GM19452 (cell line): ENCODE measurements at regions not wholly inside any gene's neighbourhood (a gene's known extent, or its start where the extent isn't known, plus 50 kb on each side); places are given as distances from the start of the nearest gene placed in this dataset.

Experiments used
- ATAC-seq: cut with Tn5 transposase; IDR thresholded peaks from one replicate; pipeline ENCODE4 v1.9.1; 2021; ENCODE audit not compliant: unreplicated experiment

DNA sequence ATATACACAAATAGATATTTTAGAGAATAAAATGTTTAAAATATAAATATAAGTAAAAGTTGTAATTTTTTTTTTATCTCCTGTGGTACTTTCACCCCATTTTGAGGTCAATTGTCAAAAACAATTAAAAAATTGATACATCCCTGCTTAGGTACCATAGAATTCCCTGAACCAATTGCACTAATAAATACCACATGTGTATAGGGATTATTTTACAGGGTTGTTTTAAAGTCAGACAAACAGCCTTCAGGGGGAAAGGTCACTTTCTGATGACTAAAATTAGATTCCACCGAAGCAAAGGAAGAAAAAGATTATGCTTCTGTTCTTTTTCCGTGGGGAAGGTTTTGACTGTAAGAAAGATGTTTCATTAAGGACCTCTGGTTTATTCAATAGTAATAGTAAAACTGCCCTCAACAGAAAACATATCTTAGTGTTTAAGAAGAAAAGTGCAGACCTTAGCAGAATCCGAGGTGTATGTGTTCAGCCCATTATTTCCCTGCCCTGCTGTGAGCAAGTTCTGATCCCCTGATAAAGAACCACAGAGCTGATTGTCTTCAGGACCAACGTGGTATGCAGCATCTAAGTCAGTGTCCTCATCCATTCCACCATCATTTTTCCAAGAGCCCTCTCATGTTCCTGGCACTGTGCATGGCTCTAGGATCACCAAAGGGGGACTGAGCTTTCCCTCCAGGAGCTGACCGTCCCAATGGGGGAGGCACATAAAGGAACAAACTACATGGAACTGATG, 132.9 kb upstream of the IL12A start:
- ATAC-seq, result no peak

DNA sequence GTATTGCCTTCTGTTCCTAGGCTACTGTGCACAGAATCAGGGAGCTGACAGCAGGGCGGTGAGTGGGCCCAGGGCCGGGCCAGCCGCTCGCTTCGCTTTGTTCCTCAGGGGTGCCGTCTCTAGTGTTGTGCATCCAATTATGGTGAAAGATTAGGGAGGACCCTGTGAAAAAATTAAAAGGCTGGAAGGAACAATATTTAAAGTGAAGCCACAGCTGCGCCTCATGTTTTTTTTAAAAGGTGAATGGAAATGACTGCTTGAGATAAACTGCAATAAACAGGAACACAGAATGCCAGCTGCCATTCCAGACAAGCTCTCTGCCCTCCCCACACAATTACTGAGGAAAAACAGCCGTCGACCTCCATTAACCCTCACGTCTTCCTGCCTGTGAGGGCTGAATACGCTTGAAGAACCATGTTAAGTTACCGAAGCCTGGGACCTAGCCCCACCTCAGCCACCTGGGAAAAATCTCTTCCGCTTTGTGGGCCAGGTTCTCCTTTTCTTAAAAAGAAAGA, 132.0 kb upstream of the IL12A start:
- ATAC-seq, result no peak

DNA sequence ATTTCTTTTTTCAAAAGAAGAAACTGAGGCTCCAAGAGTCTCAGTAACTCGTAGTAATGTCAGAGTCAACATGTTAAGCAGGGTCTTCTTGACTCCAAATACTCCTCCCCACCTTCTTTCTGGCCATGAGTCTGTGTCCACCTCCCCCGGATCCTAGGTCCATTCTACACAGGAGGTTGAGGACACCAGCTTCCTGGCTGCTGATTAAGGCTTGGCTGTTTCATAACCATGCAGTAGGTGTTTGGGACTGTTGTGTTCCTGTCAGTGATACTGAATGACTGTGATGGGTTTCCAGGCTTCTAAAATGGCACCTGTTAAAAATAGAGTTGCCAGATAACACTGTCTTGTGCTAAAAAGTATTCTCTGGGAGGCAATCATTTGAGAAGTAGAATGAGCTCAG, 130.8 kb upstream of the IL12A start:
- no peak for ATAC-seq

DNA sequence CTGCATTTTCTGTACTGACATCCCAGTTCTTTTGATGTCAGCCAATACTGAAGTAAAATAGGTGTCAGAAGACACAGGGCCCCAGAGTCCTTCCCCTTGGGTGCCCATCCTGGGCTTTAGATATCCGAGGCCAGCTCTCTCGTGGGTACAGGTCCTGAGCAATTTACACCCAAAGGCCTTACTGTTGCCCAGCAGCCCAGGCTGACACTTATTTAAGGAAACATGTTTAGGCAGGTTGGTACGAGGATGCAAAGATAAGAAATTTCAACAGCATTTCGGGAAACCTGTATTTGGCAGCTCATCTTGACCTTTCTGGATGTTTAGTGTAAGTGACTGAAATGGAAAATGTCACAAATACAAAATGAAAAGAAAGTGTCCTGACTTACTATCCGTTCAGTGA, 130.0 kb upstream of the IL12A start:
- ATAC-seq, result no peak

DNA sequence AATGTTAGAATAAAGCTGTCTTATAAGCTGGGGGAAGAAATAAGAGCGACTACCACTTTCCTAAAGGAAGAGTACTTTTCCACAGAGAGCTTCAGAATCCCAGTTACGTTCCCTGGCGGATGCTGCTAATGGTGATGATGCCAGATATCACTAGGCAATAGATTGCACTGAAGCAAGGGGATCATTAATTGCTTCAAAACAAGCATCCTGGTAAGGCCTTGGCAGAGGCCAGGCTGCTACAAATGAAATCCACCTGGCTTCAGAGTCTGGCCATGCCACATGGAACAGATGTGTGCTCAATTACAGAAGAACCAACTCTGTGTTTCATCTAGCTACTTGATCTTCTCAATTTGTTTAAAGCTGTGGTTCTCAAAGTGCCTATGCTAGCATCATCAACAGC, 129.2 kb upstream of the IL12A start:
- ATAC-seq, result no peak

DNA sequence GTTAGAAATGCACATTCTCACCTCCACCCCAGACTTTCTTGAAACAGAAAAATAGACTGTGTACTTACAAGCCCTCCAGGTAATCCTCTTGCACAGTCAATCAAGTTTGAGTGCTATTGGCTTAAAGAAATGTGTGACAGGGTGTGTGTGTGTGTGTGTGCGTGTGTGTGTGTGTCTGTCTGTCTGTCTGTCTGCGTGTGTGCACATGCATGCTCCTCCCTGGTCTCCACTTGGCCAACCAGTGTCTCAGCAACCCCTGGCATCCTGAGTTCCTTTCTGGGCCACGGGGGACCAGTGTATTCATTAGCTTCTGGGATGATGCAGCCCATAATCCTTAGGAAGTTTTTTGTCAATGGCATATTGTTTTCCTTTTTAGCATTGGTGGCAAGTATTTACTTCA, 128.8 kb upstream of the IL12A start:
- ATAC-seq, result no peak

DNA sequence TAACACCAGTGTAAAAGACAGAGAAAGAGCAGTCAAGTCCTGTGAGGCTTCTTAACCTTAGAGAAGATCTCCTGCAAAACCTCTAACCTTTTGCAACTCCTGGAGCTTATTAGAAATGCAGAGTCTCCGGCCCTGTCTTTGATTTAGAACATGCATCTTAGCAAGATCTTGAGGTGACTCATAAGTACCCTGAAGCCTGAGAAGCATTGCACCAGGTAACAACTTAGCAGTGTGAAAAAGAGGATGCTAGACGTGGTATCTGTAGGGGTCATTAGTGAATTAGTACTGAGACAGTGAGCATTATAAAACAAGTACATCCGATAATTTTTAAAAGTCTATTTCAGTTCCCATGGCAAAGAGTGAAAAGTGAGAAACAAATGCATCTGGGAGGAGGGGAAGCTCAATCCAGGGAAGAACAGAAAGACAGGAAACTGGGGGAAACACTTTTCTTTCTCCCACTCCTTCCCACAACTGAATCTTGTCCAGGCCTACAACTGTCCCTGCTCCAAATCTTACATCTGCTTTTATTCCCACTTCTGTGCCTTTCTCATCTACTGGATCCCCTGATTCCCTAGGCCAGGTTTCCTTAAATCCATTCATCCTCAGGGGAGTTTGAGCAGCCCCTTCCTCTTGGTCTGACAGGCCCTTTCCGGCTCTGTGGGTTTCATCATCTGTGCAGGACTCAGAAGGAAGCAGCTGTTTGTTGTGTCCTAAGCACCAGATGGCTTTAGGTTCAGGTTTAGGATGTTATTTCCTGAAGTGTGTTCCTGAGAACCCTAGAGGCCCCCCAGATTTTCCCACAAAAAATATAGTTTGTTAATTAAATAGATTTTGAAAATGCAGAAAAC, 128.1 kb upstream of the IL12A start:
- ATAC-seq, result no peak

DNA sequence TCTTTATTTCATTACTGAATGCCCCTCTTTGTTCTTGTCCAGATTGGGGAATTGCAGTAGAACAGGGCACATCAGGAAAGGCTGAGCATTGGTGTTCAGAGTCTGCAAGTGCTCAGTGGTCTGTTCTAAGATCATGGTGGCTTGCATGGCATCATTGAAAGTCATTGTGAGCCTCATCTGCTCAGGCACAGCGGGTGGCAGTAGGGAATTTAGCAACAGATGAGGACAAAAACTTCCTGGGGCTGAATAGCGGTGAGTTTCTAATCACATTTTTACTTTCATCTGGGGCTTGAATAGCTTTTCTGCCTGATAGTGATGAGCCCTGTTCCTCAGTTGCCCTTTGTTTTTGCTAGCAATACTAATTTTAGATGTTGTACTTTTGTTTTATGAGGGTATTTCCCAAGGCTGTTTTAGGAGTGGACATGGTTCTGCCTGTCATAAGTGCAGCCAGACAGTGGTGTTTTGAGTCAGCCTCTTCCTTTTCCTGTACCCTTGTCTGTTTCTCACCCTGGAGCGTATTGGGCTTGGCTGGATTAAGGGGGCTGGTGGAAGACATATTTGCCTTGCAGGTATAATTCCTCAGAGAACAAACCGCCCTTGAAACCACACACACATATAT, 127.2 kb upstream of the IL12A start:
- ATAC-seq, result peak; percentile 66

DNA sequence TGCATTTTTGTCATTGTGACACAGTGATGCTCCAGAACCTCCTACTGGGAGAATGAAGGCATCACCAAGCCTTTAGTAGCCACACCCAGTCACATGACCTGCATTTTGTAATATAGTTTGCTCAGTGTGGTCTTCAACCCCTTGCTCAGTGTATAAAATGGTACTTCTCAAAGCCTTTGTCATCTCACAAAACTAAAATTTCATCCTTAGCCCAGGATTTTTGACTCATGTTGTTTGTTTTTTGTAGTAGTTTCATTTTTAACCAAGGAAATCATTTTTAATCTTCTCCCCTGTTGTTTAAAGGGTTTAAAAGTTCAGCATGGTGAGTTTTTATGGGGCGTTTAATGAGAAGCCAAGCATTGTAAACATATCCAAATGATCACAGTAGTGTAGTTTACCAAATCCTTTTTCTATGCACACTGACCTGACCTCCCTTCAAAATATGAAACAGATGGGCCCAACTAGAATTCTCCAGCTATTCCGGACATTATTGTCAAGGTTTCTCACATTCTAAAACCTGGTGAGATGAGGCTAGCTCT, 123.5 kb upstream of the IL12A start:
- ATAC-seq, result no peak

DNA sequence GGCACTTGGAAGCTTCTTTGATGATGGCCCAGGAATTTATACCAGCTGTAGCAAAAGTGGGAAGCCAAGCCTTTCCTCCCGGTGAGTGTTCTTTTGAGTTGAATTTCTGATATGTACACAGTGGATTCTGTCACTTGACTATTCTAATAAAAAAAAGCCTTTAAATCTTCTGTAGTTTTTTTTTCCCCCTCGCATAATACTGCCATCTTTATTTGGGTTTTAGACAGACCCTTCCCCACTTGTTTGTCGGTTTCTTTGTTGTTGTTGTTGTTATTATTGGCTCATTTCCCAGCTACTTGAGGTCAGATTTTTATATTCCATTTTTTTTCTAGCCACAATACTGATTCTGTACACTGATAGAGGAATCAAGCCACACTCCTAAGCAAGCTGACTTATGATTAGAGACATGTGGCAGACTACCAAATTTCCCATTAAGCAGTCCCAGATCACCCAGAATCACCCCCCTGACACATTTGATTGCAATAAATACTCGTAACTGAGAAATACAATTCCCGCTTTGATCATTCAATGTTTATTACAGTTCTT, 122.4 kb upstream of the IL12A start:
- ATAC-seq, result no peak

DNA sequence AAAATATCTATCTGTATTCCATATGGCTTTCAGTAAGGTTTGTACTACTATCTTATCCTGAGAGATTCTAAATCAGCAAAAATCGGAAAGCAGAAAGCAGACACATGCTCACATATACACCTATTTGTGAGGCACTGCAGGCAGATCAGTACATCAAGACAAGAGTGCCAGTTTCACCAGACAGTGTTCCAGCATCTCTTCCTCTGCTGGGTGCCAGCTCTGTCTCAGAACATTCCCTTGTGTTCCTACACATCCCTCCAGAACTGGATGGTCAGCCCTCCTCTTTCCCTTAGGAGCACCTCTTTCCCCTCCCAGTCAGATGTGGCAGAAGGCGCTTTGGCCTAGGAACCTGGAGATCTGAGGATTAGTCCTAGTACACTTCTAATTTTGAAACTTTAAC, 121.3 kb upstream of the IL12A start:
- no peak for ATAC-seq

DNA sequence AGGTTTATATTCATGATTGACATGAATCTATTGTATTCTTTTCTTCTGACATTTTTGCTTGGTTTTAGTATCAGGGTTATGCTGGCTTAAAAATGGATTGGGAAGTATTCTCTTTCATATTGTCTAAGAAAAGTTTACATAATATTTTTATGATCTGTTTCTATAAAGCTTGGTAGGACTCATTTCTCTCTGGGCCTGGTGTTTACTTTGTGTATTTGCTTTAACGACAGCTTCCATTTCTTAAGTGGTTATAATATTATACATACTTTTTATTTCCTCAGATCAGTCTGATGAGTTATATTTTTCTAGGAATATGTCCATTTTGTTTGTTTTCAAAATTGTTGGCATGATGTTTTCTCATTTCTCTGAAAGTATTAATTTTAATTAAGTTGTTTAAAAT, 117.9 kb upstream of the IL12A start:
- ATAC-seq, result no peak

DNA sequence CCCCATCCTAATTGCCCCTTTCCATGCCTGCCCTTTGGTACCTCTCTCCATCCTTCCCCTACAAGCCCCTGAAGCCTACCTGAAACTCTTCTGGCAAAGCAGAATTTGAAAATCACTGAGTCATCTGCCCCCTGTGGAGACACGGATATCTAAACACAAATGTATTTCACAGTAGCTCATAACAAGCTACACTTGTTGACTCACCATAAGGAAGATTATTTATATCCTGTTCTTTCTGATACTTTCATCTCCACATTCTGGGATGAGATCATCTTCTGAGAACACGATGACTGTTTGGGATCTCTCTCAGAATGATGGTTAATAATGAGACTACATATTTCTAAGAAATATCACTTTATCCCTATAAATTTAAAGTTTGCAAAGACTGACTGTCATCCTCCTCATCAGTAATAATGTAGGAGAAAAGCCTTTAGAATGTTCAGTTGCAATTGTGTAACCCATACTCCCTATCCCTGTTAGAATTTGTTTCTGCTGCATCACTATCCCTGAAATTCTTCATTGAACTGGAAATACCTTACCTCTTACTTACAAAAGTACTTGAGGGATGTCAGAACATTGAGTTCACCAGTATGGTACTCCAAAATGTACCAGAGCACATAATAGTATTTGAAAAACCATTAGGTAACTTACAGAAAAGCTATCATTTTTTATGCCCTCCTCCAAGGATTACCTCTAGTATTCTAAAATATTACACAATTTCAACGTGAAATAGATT, 116.1 kb upstream of the IL12A start:
- no peak for ATAC-seq

DNA sequence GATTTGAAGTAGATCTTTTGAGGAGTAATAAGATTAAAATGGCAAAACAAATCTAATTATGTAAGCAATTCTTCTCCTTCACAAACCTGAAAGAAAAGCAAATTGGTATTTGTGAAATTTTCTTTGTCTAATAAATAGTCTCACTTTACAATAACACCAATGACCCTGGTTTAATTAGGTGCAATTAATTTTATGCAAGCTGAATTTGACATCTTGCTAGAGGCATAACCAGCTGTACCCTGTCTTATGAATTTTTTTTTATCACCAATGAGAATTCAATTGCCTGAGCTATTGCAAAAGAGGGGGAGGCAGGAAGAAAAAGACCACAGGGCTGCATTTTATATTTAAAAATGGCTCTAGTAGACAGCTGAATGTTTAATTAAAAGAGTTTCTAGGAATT, 113.5 kb upstream of the IL12A start:
- ATAC-seq, result no peak

DNA sequence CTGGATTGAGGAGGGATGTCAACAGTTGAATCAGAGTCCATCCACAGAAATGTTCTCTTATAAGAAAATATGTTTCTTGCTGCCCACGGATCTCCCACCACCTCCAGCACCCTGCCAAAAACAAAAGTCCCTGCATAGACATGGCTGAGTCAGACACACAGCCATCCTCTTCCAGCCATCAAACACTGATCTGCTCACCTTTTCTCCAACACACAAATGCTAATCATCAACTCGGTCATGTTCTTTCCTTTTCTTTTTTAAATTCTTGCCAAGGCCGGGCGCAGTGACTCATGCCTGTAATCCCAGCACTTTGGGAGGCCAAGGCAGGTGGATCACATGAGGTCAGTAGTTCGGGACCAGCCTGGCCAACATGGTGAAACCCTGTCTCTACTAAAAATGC, 110.7 kb upstream of the IL12A start:
- ATAC-seq, result no peak

DNA sequence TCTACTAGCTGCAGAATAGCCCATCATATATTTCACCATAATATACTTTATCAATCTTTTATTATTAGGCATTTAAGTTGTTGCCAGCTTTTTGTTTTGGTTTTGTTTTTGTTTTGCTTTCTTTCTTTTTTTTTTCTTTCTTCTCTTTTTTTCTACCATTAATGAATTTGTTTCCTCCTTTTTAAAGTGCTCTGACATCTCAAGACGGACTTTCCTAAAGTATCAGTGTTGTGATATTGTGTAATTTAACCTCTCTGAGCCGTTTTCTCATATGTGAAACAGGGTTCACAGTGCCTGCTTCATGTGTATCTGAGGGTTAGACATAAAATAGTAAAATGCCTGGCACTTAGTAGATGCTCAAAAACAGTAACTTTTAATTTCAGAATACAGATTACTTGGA, 109.5 kb upstream of the IL12A start:
- no peak for ATAC-seq

DNA sequence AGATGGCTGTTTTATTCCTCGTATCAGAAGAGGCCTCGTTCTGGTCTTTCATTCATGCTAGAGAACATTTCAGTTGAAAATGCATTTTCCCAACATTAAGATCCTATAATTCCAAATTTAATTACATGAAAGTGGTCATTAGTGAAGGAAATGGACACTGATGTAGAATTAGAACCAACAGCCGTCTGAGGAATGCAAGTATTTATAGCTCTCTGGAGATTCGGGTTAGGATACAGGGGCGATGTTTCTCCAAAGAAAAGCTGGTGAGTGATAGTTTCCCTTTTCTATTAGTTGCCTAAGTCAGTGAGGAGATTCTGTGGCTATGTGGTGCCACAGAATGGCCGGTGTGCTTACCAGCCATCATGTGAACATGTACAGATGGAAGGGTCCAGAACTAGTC, 109.0 kb upstream of the IL12A start:
- no peak for ATAC-seq

DNA sequence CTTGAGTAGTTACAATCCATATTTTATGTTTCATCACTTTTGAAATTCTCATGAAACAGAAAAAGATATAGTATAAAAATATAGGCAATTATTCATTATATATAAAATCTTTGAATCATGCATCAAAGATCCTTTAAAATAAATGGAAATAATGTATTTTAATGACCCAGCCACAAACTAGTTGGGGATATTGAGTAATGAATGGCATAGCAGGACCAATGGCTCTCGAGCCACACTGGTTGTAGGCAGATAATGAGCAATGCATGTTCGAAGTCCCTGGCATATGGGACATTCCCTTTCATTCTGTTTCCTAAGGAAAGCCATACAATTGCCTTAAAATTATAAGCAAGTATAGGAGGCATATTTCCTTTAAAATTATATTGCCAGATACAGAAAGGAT, 107.4 kb upstream of the IL12A start:
- ATAC-seq, result no peak

DNA sequence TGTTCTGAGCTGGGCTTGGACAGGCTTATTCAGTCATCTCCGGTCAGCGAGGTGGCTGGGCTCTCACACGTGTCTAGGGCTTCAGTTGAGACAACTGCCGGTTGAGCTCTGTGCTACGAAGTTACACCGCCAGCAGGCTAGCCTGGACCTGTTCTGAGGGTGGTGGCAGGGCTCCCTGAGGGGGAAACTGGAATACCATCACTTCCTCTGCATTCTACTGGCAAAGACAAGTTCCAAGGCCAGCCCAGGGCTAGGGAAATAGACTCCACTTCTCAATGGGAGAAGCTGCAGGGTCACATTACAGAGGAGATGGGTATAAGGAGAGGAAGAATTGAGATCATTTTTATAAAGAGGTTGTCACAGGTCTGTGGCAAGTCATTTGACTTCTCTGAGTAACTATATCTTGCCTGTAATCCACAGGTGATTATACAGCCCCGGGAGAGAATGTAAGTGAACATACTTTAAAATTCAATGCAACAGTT, 106.8 kb upstream of the IL12A start:
- ATAC-seq, result no peak

DNA sequence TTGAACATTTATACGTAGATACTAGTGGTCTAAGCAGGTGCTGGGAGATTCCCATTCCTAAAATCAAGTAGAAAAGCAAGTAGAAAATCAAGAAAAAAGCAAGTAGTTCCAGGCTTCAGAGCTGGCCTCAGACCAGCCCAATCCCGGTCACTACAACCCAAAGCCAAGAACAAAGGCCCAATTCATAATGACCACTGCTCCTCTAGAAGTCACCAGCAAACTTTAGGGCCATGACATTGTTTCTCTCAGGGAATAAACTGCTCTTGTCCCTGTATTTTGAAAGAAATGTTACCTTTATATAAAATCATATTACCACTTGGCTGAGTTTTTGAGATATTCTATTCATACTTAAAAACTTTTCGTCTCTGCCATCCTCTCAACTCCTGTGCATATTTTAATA, 106.3 kb upstream of the IL12A start:
- no peak for ATAC-seq
